Panc1 (cell line): ENCODE measurements at regions not wholly inside any gene's neighbourhood (a gene's known extent, or its start where the extent isn't known, plus 50 kb on each side); places are given as distances from the start of the nearest gene placed in this dataset.
"Not testable (repeated sequence)": the region's sequence is repeated elsewhere in the genome, so short reads cannot be mapped to it uniquely, and the experiment has no call there.

Experiments
- ATAC-seq: fragments of 200-7000 bp; cut with Tn5 transposase; 2 replicates; pipeline ENCODE4 v1.9.1; 2020; ENCODE audit warnings: mild to moderate bottlenecking, moderate library complexity
- BruUV-seq: library from RNA; stranded (reverse); fragments of 400-500 nt; replicated peaks from 2 replicates; lab custom pipeline; 2021; lab: Mats Ljungman, UMichigan
- CTCF ChIA-PET: fragments of 300-600 bp; sonication (Branson Sonifier 250); formaldehyde crosslinking; loops from one replicate; lab custom pipeline; 2022; ENCODE audit warnings: antibody characterized with exemption; lab: Charles Lee
- POLR2A ChIA-PET: fragments of 300-600 bp; sonication (Branson Sonifier 250); formaldehyde crosslinking; loops from one replicate; lab custom pipeline; 2022; ENCODE audit warnings: antibody characterized with exemption; lab: Charles Lee
- DNase-seq: peaks from one replicate; pipeline ENCODE4 v3.0.0-alpha.2; 2010; ENCODE audit warnings: low read depth, low spot score
- H3K27ac ChIP-seq: 2 replicates; pipeline ENCODE4 v1.5.1; 2011; ENCODE audit warnings: mild to moderate bottlenecking, low read length, inconsistent platforms
- H3K27me3 ChIP-seq: fragments of 200-500 bp; sonication (Bioruptor generic); 2 replicates; pipeline ENCODE4 v1.6.0; 2014; ENCODE audit warnings: low read length, inconsistent platforms; ENCODE audit not compliant: control insufficient read depth, insufficient read depth
- H3K36me3 ChIP-seq: fragments of 200-500 bp; sonication (Bioruptor generic); 2 replicates; pipeline ENCODE4 v1.5.1; 2014; ENCODE audit warnings: inconsistent platforms, mild to moderate bottlenecking, low read length, moderate library complexity; ENCODE audit not compliant: control insufficient read depth, insufficient read depth
- H3K4me1 ChIP-seq: 2 replicates; pipeline ENCODE4 v1.5.1; 2011; ENCODE audit warnings: inconsistent platforms, mild to moderate bottlenecking, low read length, moderate library complexity; ENCODE audit not compliant: control insufficient read depth, insufficient read depth
- H3K4me3 ChIP-seq, 2 experiments: 2 replicates each; pipeline ENCODE4 v1.5.1; 2011 to 2012; ENCODE audit warnings: low read depth in 2 of 2, low read length in 2 of 2, mild to moderate bottlenecking in 2 of 2, inconsistent platforms in 1 of 2, moderate library complexity in 1 of 2
- H3K9me3 ChIP-seq: fragments of 200-500 bp; sonication (Bioruptor generic); 2 replicates; pipeline ENCODE4 v1.5.1; 2014; ENCODE audit warnings: low read depth, mild to moderate bottlenecking, inconsistent platforms, low read length, moderate library complexity; ENCODE audit not compliant: control insufficient read depth, insufficient read depth
- POLR2AphosphoS5 ChIP-seq: IDR thresholded peaks from 2 replicates; pipeline ENCODE4 v1.6.1; 2012; ENCODE audit warnings: mild to moderate bottlenecking, low read depth, low read length, moderate library complexity
- SIN3A ChIP-seq: IDR thresholded peaks from 2 replicates; pipeline ENCODE4 v1.6.1; 2012; ENCODE audit warnings: low read depth, mild to moderate bottlenecking, low read length, moderate library complexity, borderline replicate concordance; ENCODE audit not compliant: insufficient read depth
- TCF7L2 ChIP-seq: IDR thresholded peaks from 2 replicates; pipeline ENCODE4 v1.6.1; 2011; ENCODE audit warnings: mild to moderate bottlenecking, low read depth, low read length, inconsistent platforms
- in situ Hi-C: cut with HindIII; loops from 2 replicates; pipeline ENCODE4 v1.10.0; 2016; ENCODE audit warnings: low sequenced_read_pairs, low pct_unique_long_range_greater_than_20kb
- intact Hi-C: fragments of 100-400 bp; cut with micrococcal nuclease; formaldehyde crosslinking; loops from one replicate; pipeline ENCODE4 v1.10.0; 2022; ENCODE audit not compliant: unreplicated experiment
- TF ChIP-seq, protein P1 (sequence below), 2 experiments: IDR thresholded peaks; 2 replicates each; pipeline ENCODE4 v1.6.1; 2011 to 2012; ENCODE audit warnings: low read depth in 2 of 2, control low read depth in 1 of 2, low read length in 1 of 2, mild to moderate bottlenecking in 1 of 2, moderate library complexity in 1 of 2; ENCODE audit not compliant: insufficient read depth in 1 of 2
- TF ChIP-seq, protein P2 (sequence below): fragments of 450-650 bp; IDR thresholded peaks from 2 replicates; pipeline ENCODE4 v1.5.1; 2017; ENCODE audit warnings: mild to moderate bottlenecking

DNA sequence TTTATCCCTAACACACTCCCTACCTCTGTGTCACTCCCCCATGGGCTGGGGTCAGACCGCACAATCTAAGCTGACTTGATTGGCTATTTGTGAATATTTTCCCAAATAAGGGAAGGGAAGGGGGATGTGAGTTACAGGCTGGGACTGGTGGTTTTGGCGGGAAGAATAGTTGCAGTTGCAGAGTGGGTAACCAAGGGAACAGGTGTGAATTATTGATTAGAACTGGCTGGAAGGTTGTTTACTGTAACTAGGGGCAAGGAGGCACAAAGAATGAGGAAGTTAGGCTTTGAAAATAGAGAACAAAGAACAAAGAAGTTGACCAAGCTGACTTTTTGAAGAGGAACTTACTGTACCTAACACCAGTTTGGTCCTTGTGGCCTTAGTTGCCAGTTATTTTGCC, 88.0 kb upstream of the XAGE2 start:
- Histone ChIP-seq H3K4me3 (no peak overlapping the region), H3K4me1 (no peaks in the 10 kb centered on the region), H3K27me3 (no peaks in the 10 kb centered on the region; the same call in 1 of the 2 replicates), H3K27ac (no peak overlapping the region), H3K9me3 (no peaks in the 10 kb centered on the region), H3K36me3 (no peaks in the 10 kb centered on the region)
- in situ Hi-C loops (no loop called here), intact Hi-C loops (no loop called here)
- ChIA-PET CTCF (no interaction called here), POLR2A (no interaction called here)
- ATAC-seq (no peak), DNase-seq (no peak)
- BruUV-seq = no TSS peak
- TF ChIP-seq POLR2AphosphoS5 = no peak
- TF ChIP-seq, protein P1, sequence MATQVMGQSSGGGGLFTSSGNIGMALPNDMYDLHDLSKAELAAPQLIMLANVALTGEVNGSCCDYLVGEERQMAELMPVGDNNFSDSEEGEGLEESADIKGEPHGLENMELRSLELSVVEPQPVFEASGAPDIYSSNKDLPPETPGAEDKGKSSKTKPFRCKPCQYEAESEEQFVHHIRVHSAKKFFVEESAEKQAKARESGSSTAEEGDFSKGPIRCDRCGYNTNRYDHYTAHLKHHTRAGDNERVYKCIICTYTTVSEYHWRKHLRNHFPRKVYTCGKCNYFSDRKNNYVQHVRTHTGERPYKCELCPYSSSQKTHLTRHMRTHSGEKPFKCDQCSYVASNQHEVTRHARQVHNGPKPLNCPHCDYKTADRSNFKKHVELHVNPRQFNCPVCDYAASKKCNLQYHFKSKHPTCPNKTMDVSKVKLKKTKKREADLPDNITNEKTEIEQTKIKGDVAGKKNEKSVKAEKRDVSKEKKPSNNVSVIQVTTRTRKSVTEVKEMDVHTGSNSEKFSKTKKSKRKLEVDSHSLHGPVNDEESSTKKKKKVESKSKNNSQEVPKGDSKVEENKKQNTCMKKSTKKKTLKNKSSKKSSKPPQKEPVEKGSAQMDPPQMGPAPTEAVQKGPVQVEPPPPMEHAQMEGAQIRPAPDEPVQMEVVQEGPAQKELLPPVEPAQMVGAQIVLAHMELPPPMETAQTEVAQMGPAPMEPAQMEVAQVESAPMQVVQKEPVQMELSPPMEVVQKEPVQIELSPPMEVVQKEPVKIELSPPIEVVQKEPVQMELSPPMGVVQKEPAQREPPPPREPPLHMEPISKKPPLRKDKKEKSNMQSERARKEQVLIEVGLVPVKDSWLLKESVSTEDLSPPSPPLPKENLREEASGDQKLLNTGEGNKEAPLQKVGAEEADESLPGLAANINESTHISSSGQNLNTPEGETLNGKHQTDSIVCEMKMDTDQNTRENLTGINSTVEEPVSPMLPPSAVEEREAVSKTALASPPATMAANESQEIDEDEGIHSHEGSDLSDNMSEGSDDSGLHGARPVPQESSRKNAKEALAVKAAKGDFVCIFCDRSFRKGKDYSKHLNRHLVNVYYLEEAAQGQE (IDR thresholded peaks at IDR 0.05; ENCODE audit: insufficient read depth in 1 of 2, low read depth in 2 of 2, low read length in 1 of 2) = no peak
- TF ChIP-seq, protein P2, sequence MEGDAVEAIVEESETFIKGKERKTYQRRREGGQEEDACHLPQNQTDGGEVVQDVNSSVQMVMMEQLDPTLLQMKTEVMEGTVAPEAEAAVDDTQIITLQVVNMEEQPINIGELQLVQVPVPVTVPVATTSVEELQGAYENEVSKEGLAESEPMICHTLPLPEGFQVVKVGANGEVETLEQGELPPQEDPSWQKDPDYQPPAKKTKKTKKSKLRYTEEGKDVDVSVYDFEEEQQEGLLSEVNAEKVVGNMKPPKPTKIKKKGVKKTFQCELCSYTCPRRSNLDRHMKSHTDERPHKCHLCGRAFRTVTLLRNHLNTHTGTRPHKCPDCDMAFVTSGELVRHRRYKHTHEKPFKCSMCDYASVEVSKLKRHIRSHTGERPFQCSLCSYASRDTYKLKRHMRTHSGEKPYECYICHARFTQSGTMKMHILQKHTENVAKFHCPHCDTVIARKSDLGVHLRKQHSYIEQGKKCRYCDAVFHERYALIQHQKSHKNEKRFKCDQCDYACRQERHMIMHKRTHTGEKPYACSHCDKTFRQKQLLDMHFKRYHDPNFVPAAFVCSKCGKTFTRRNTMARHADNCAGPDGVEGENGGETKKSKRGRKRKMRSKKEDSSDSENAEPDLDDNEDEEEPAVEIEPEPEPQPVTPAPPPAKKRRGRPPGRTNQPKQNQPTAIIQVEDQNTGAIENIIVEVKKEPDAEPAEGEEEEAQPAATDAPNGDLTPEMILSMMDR = no peak
- no peak for TF ChIP-seq TCF7L2
- TF ChIP-seq SIN3A = no peak

DNA sequence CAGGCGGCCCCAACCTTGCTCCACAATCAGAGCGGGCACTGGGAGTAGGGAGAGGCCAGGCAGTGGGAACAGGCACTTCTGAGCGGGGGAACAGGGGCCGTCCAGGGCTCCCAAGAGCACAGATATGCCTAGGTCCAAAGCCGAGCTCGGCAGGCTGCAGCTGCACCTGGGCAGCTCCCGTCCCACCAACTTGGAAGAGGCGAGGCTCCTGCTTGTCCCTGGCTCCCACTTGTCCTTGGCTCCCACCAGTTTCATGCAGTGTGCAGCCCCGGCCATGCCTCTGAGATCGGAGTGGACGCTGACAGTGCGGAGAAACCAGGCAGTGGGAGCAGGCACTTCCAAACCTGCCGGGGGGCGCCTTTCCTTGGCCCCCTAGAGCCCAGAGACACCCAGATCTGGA, 84.0 kb upstream of the XAGE2 start:
- DNase-seq (no peak), ATAC-seq (no peak)
- POLR2A ChIA-PET = no interaction called here
- intact Hi-C loops (no loop called here), in situ Hi-C loops (no loop called here)
- no peaks in the 10 kb centered on the region for H3K4me1 ChIP-seq
- BruUV-seq = no TSS peak
- no peaks in the 10 kb centered on the region; the same call in 1 of the 2 replicates for H3K27me3 ChIP-seq
- H3K36me3 ChIP-seq = no peaks in the 10 kb centered on the region
- TF ChIP-seq POLR2AphosphoS5 (no peak), SIN3A (no peak), TCF7L2 (no peak)
- TF ChIP-seq, protein P2 = no peak
- TF ChIP-seq, protein P1 (IDR thresholded peaks at IDR 0.05; ENCODE audit: insufficient read depth in 1 of 2, low read depth in 2 of 2, low read length in 1 of 2) = no peak
- no peaks in the 10 kb centered on the region for H3K9me3 ChIP-seq
- H3K4me3 ChIP-seq = no peak overlapping the region
- no peak overlapping the region for H3K27ac ChIP-seq
- CTCF ChIA-PET = no interaction called here

DNA sequence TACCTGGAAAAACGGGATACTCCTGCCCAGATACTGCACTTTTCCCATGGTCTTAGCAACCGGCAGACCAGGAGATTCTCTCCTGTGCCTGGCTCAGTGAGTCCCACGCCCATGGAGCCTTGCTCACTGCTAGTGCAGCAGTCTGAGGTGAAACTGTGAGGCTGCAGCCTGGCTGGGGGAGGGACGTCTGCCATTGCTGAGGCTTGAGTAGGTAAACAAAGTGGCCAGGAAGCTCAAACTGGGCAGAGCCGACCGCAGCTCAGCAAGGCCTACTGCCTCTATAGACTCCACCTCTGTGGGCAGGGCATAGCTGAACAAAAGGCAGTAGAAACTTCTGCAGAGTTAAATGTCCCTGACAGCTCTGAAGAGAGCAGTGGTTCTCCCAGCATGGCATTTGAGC, 69.9 kb upstream of the XAGE2 start:
- CTCF ChIA-PET, H3K9me3 ChIP-seq, POLR2A ChIA-PET, ATAC-seq, BruUV-seq, H3K4me1 ChIP-seq, in situ Hi-C loops, H3K27me3 ChIP-seq, H3K36me3 ChIP-seq, intact Hi-C loops, DNase-seq, H3K4me3 ChIP-seq, H3K27ac ChIP-seq: not testable (repeated sequence)

DNA sequence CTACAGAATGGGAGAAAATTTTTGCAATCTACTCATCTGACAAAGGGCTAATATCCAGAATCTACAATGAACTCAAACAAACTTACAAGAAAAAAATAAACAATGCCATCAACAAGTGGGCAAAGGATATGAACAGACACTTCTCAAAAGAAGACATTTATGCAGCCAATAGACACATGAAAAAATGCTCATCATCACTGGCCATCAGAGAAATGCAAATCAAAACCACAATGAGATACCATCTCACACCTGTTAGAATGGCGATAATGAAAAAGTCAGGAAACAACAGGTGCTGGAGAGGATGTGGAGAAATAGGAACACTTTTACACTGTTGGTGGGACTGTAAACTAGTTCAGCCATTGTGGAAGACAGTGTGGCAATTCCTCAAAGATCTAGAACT, 60.3 kb upstream of the XAGE2 start:
- POLR2A ChIA-PET, in situ Hi-C loops, H3K9me3 ChIP-seq, H3K4me1 ChIP-seq, CTCF ChIA-PET, H3K36me3 ChIP-seq, H3K4me3 ChIP-seq, BruUV-seq, H3K27me3 ChIP-seq, intact Hi-C loops, DNase-seq, H3K27ac ChIP-seq, ATAC-seq: not testable (repeated sequence)
